IMR-90 (cell line): ENCODE measurements at regions not wholly inside any gene's neighbourhood (a gene's known extent, or its start where the extent isn't known, plus 50 kb on each side); places are given as distances from the start of the nearest gene placed in this dataset.

Source experiments
- BHLHE40 ChIP-seq: fragments of 150-350 bp; IDR thresholded peaks from 2 replicates; pipeline ENCODE4 v1.6.1; 2016; ENCODE audit warnings: mild to moderate bottlenecking, low read depth, low read length
- CEBPB ChIP-seq: IDR thresholded peaks from 2 replicates; pipeline ENCODE4 v1.6.1; 2012; ENCODE audit warnings: low read depth, low read length, improper control_type of control experiment
- CHD1 ChIP-seq: IDR thresholded peaks from 2 replicates; pipeline ENCODE4 v1.6.1; 2012; ENCODE audit warnings: low read depth, low read length, improper control_type of control experiment
- FOS ChIP-seq: fragments of 150-350 bp; IDR thresholded peaks from 2 replicates; pipeline ENCODE4 v1.6.1; 2016; ENCODE audit warnings: low read depth, low read length
- MXI1 ChIP-seq: IDR thresholded peaks from 2 replicates; pipeline ENCODE4 v1.6.1; 2012; ENCODE audit warnings: low read depth, mild to moderate bottlenecking, low read length, moderate library complexity, borderline replicate concordance
- POLR2A ChIP-seq: IDR thresholded peaks from 2 replicates; pipeline ENCODE4 v1.6.1; 2012; ENCODE audit warnings: mild to moderate bottlenecking, low read depth, low read length
- RAD21 ChIP-seq: IDR thresholded peaks from 2 replicates; pipeline ENCODE4 v1.6.1; 2012; ENCODE audit warnings: low read length, improper control_type of control experiment
- RFX5 ChIP-seq: IDR thresholded peaks from 2 replicates; pipeline ENCODE4 v1.8.0; 2012; ENCODE audit warnings: low read depth, mild to moderate bottlenecking, low read length, moderate library complexity
- SMC3 ChIP-seq: fragments of 150-350 bp; IDR thresholded peaks from 2 replicates; pipeline ENCODE4 v1.6.1; 2016; ENCODE audit warnings: low read depth, mild to moderate bottlenecking, antibody characterized with exemption, low read length, moderate library complexity
- TF ChIP-seq, protein P1 (sequence below): fragments of 150-350 bp; IDR thresholded peaks from 2 replicates; pipeline ENCODE4 v1.6.1; 2016; ENCODE audit warnings: low read depth, mild to moderate bottlenecking, low read length, moderate library complexity, borderline replicate concordance
- TF ChIP-seq, protein P2 (sequence below): conservative IDR thresholded peaks from 2 replicates; pipeline ENCODE4 v1.5.1; 2012; ENCODE audit warnings: mild to moderate bottlenecking, low read depth, low read length, improper control_type of control experiment
- TF ChIP-seq, protein P3 (sequence below): fragments of 150-350 bp; IDR thresholded peaks from 2 replicates; pipeline ENCODE4 v1.6.1; 2017; ENCODE audit warnings: mild to moderate bottlenecking, antibody characterized with exemption, low read length, low read depth

DNA sequence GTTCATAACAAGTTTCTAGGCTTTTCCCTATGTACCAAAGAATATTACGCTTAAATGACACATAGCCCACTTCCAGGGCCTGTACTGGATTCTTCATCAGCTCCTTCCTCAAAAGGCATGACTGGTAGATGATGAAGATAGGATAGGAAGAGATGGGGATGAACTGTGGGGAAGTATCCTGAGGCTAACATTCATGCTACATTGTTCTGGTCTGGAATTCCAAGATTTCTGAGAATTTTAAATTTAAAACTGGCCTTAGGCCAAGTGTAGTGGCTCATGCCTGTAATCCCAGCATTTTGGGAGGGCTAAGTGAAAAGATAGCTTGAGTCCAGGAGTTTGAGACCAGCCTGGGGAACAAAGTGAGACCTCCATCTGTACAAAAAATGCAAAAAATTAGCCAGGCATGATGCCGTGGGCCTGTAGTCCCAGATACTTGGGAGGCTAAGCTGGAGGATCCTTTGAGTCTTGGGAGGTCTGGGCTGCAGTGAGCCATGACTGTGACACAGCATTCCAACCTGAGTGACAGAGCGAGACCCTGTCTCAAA lies 160.1 kb upstream of the PLAAT1 start:
- TF ChIP-seq, protein P1, sequence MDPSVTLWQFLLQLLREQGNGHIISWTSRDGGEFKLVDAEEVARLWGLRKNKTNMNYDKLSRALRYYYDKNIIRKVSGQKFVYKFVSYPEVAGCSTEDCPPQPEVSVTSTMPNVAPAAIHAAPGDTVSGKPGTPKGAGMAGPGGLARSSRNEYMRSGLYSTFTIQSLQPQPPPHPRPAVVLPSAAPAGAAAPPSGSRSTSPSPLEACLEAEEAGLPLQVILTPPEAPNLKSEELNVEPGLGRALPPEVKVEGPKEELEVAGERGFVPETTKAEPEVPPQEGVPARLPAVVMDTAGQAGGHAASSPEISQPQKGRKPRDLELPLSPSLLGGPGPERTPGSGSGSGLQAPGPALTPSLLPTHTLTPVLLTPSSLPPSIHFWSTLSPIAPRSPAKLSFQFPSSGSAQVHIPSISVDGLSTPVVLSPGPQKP: no peak
- TF ChIP-seq, protein P2, sequence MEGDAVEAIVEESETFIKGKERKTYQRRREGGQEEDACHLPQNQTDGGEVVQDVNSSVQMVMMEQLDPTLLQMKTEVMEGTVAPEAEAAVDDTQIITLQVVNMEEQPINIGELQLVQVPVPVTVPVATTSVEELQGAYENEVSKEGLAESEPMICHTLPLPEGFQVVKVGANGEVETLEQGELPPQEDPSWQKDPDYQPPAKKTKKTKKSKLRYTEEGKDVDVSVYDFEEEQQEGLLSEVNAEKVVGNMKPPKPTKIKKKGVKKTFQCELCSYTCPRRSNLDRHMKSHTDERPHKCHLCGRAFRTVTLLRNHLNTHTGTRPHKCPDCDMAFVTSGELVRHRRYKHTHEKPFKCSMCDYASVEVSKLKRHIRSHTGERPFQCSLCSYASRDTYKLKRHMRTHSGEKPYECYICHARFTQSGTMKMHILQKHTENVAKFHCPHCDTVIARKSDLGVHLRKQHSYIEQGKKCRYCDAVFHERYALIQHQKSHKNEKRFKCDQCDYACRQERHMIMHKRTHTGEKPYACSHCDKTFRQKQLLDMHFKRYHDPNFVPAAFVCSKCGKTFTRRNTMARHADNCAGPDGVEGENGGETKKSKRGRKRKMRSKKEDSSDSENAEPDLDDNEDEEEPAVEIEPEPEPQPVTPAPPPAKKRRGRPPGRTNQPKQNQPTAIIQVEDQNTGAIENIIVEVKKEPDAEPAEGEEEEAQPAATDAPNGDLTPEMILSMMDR: no peak
- no peak for TF ChIP-seq CHD1
- TF ChIP-seq MXI1: no peak
- TF ChIP-seq, protein P3, sequence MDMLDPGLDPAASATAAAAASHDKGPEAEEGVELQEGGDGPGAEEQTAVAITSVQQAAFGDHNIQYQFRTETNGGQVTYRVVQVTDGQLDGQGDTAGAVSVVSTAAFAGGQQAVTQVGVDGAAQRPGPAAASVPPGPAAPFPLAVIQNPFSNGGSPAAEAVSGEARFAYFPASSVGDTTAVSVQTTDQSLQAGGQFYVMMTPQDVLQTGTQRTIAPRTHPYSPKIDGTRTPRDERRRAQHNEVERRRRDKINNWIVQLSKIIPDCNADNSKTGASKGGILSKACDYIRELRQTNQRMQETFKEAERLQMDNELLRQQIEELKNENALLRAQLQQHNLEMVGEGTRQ: no peak
- TF ChIP-seq RFX5: no peak
- TF ChIP-seq FOS: no peak
- no peak for TF ChIP-seq POLR2A
- TF ChIP-seq RAD21: no peak
- no peak for TF ChIP-seq SMC3
- no peak for TF ChIP-seq BHLHE40
- no peak for TF ChIP-seq CEBPB
